SK-MEL-5 (cell line): ENCODE measurements at regions not wholly inside any gene's neighbourhood (a gene's known extent, or its start where the extent isn't known, plus 50 kb on each side); places are given as distances from the start of the nearest gene placed in this dataset.

ENCODE experiments used
- DNase-seq: peaks from one replicate; pipeline ENCODE4 v3.0.0-alpha.2; 2016; ENCODE audit warnings: low read depth, low spot score
- in situ Hi-C: cut with HindIII; loops from 2 replicates; pipeline ENCODE4 v1.10.0; 2016; ENCODE audit warnings: low sequenced_read_pairs, high pct_unique_total_duplicates, low pct_unique_long_range_greater_than_20kb

GRCh38 chrX:39335513-39336235 is 534.4 kb downstream of the MID1IP1 start:
- in situ Hi-C loops: no loop called here
- DNase-seq: no peak

- no peak for DNase-seq
- in situ Hi-C loops: no loop called here
Observed at GRCh38 chrX:39336671-39337311, 535.5 kb downstream of the MID1IP1 start.

DNA sequence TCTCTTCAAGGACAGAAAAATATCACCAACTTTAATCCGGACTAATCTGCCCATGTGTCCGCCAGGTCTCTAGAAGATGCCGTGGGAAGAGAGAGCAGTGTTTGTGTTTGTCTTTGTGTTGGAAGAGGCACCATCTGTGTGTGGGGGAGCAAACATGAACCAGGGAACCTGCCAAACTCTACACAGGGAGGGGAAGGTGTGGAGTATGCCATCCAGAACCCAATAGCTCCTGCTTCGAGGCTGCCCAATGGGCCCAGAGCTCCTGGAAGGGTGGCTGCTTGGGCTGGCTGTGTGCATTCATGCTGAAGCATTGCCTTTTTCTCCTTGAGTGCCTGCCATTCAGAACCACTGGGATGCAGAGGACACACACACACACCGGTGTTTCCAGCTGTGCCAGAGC is 536.2 kb downstream of the MID1IP1 start:
- DNase-seq: no peak
- in situ Hi-C loops: no loop called here

DNA sequence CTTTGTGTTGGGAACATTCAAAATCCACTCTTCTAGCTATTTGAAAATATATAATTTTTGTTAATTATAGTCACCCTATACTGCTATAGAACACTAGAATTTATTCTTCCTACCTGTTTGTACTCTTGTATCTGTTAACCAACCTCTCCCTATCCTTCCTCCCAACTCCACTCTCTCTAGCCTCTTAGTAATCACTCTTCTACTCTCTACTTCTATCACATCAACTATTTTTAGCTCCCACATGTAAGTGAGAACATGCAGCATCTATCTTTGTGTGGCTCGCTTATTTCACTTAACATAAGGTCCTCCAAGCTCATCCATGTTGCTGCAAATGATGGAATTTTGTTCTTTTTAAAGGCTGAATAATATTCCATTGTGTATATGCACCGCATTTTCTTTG is 537.3 kb downstream of the MID1IP1 start:
- DNase-seq: no peak
- in situ Hi-C loops: no loop called here

DNA sequence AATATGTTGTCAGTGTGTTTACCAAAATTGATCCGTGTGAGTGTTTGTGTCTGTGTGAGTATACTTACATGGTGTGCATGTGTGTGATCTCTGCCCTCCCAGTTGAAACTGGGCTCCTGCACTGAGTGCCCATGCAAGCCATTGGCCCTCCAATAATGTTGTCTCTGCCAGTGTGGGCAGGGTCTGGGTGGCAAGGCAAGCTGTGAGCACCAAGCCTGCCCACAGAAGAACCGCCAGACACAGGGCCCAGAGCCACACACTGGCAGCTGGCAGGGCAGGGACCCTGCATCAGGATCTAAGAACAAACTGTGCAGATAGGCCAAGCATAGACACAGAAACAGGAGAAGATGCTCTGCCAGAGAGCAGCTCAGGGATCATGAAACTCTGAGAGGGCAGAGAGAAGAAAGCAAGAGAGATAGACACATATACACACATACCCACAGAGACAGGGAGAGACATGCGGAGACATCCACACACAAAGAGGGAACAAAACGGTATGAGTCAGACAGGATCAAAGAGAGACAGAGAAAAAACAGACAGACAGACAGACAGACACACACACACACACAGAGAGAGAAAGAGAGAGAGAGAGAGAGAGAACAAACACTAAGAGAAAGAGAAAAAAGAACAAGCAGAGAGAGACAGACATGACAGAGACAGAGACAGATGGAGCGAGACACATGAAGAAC is 555.0 kb downstream of the MID1IP1 start:
- in situ Hi-C loops: no loop called here

GRCh38 chrX:39360101-39360500 is 558.8 kb downstream of the MID1IP1 start:
- in situ Hi-C loops: no loop called here

More for the DNA sequence above, 555.0 kb downstream of the MID1IP1 start:
- no peak for DNase-seq

GRCh38 chrX:39361736-39362135 is 560.5 kb downstream of the MID1IP1 start:
- peak; percentile 31 for DNase-seq
- in situ Hi-C loops: no loop called here

More at GRCh38 chrX:39360101-39360500, 558.8 kb downstream of the MID1IP1 start:
- no peak for DNase-seq

DNA sequence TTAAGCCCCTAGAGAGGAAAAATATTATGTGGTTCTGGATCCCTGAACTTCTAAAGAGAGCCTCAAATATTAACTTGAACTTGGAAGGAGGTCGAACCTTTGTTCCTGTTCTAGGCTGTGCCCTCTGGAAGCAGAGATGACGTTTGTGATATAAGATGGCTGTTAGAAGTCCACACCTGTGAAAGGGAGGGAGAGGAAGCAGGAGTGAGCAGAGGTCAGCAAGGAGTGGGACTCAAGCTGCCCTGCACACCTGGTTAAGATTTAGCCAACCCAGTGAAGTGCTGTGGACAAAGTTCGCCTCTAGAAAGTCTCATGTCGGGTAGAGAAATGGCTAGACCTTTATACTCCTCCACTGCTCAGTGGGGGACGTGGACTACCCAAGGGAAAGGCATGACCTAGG is 566.2 kb downstream of the MID1IP1 start:
- in situ Hi-C loops: no loop called here
- DNase-seq: no peak

DNA sequence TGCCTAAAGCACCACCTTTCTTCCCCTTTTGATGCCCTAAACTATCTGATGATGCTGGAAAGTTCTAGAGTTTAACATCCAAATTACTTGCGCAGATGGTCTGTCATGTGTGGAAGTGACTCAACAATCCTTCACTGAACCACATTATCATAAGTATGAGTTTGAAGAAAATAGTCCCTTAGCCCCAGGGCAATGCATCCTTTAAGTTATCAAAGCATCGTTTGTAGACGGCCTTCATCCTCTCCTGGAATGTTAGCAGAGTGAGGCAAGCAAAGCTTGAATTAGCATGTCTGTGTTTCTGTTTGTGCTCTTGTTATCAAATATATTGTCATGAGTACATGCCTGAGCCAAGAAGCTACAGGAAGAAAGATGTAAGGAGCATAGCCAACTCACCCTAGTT is 570.9 kb downstream of the MID1IP1 start:
- in situ Hi-C loops: no loop called here
- DNase-seq: peak; percentile 75

DNA sequence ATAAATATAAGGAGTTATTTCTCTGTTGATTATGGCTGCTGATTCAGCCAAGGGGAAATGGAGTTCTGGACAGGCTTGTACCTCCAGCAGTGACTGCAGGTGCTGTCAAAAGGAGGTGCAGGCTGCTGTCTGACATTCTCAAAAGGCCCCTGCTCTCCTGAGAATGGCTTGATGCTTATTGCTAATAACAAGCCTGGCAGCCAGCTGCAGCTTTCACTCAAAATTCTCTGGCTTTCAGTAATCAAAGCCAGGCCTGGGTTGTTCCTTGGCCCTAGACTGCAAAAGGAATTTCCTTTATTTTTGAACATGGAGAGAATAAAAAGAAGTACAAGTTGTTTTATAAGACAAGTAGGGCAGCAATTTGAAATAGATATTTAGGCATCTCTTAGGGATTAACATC is 575.9 kb downstream of the MID1IP1 start:
- in situ Hi-C loops: no loop called here
- DNase-seq: no peak

GRCh38 chrX:39377773-39378172 is 576.5 kb downstream of the MID1IP1 start:
- in situ Hi-C loops: no loop called here
- no peak for DNase-seq

GRCh38 chrX:39381422-39381821 is 580.2 kb downstream of the MID1IP1 start:
- DNase-seq: peak; percentile 1
- in situ Hi-C loops: no loop called here

DNA sequence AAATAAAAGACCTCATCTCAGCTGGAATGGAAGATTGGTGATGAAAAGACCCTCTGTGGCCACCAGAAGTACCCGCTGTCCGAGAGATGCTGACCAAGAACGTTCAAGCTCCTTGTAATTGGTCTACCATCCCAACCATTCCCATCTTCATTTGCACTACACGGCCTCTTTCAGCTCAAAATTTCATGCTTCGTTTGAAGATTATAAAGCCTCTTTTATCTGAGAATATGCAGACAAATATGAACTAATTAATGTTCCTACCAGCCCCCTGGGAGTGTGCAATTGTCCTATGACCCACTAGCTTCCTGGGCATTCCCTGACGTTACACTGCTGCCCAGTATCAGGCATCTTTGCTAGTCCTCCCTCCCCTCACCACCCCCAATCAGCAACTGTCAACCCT is 583.7 kb downstream of the MID1IP1 start:
- DNase-seq: no peak
- in situ Hi-C loops: no loop called here

DNA sequence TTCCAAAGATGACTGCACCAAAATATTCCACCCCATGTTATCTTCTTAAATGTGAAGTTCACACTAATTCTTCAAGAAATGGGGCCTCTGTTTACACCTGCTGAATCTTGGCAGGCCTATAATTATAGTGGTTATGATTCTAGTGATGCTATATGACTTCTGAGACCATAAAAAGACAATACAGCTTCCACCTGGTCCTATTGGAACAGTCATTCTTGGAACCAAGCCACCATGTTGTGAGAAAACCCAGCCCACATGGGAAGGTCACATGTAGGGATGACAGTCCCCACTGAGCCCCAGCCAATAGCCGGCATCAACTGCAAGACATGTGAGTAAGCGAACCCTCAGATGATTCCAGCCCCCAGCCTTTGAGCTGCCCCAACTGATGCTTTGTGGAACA is 587.5 kb downstream of the MID1IP1 start:
- DNase-seq: no peak
- in situ Hi-C loops: no loop called here

GRCh38 chrX:39396358-39396995 is 595.2 kb downstream of the MID1IP1 start:
- in situ Hi-C loops: no loop called here
- DNase-seq: no peak

GRCh38 chrX:39397561-39398199 is 596.4 kb downstream of the MID1IP1 start:
- no peak for DNase-seq
- in situ Hi-C loops: no loop called here

DNA sequence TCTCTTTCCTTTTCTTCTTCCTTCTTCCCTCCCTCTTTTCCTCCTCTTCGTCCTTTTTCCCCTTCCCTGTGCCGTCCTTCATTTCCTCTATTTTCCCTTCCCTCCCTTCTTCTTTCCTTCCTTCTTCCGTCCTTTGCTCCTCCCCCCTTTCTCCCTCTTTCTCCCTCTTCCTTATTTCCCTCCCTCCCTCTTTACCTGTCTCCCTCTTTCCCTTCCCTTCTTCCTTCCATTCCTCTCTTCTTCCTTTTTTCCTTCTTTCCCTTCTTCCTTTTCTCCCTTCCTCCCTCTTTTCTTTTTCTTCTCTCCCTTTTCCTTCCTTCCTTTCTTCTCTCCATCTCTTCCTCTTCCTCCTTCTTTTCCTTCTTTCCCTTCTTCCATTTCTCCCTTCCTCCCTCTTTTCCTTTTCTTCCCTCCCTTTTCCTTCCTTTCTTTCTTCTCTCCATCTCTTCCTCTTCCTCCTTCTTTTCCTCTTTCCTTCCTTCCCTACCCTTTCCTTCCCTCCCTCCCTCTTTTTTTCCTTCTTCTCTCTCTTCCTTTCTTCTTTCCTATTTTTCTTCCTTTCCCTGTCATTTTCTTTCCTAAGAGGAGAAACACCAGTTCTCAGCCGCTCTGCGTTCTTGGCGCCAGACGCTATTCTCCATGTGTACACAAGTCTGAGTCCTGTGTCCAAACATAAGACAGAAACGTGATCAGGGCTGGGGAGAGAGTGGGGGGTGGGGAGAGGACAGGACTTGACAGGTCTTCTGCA is 597.1 kb downstream of the MID1IP1 start:
- no peak for DNase-seq
- in situ Hi-C loops: no loop called here
